HepG2 (cell line): ENCODE measurements at regions not wholly inside any gene's neighbourhood (a gene's known extent, or its start where the extent isn't known, plus 50 kb on each side); places are given as distances from the start of the nearest gene placed in this dataset.

ENCODE experiments used
- ATF7-NPFF ChIP-seq: sonication (generic); formaldehyde crosslinking; IDR thresholded peaks from 2 replicates; pipeline ENCODE4 v1.8.1; 2023; ENCODE audit warnings: mild to moderate bottlenecking, low read depth, missing genetic modification reagents, moderate library complexity
- ELF1 ChIP-seq: sonication (generic); formaldehyde crosslinking; IDR thresholded peaks from 2 replicates; pipeline ENCODE4 v1.4.0; 2020; ENCODE audit warnings: missing genetic modification reagents
- FOXK2 ChIP-seq: fragments of 450-650 bp; IDR thresholded peaks from 2 replicates; pipeline ENCODE4 v1.6.1; 2016
- KDM1A ChIP-seq: IDR thresholded peaks from 2 replicates; pipeline ENCODE4 v1.6.1; 2016; ENCODE audit warnings: missing compliant biosample characterization
- MIXL1 ChIP-seq: IDR thresholded peaks from 2 replicates; pipeline ENCODE4 v1.6.1; 2016
- SALL2 ChIP-seq: sonication (generic); formaldehyde crosslinking; IDR thresholded peaks from 2 replicates; pipeline ENCODE4 v1.8.1; 2023; ENCODE audit warnings: mild to moderate bottlenecking, missing genetic modification reagents, inconsistent platforms
- SETDB1 ChIP-seq: sonication (generic); formaldehyde crosslinking; IDR thresholded peaks from 2 replicates; pipeline ENCODE4 v1.5.1; 2020; ENCODE audit warnings: missing genetic modification reagents, mild to moderate bottlenecking, borderline replicate concordance
- SMARCE1 ChIP-seq: fragments of 450-650 bp; IDR thresholded peaks from 2 replicates; pipeline ENCODE4 v1.6.1; 2017; ENCODE audit warnings: borderline replicate concordance
- STAT5B ChIP-seq: sonication (generic); formaldehyde crosslinking; IDR thresholded peaks from 2 replicates; pipeline ENCODE4 v1.4.0; 2020; ENCODE audit warnings: missing genetic modification reagents
- TCF12 ChIP-seq, 2 experiments: fragments of 450-650 bp in 1 of 2; sonication (generic) in 1 of 2; formaldehyde crosslinking in 1 of 2; IDR thresholded peaks; 2 replicates each; pipeline versions ENCODE4 v1.6.1 to v1.8.0; 2017 to 2022; ENCODE audit warnings: antibody characterized with exemption in 1 of 2, mild to moderate bottlenecking in 1 of 2, missing genetic modification reagents in 1 of 2, moderate library complexity in 1 of 2
- ZFP36 ChIP-seq: fragments of 150-350 bp; IDR thresholded peaks from 2 replicates; pipeline ENCODE4 v1.6.1; 2018; ENCODE audit warnings: borderline replicate concordance, low read length, low read depth; ENCODE audit not compliant: partially characterized antibody
- ZNF782 ChIP-seq: sonication (generic); formaldehyde crosslinking; IDR thresholded peaks from 2 replicates; pipeline ENCODE4 v1.4.0; 2020; ENCODE audit warnings: missing genetic modification reagents, mild to moderate bottlenecking, borderline replicate concordance
- TF ChIP-seq, protein P1 (sequence below): sonication (generic); formaldehyde crosslinking; IDR thresholded peaks from 2 replicates; pipeline ENCODE4 v1.4.0; 2020; ENCODE audit warnings: missing genetic modification reagents, mild to moderate bottlenecking, borderline replicate concordance

DNA sequence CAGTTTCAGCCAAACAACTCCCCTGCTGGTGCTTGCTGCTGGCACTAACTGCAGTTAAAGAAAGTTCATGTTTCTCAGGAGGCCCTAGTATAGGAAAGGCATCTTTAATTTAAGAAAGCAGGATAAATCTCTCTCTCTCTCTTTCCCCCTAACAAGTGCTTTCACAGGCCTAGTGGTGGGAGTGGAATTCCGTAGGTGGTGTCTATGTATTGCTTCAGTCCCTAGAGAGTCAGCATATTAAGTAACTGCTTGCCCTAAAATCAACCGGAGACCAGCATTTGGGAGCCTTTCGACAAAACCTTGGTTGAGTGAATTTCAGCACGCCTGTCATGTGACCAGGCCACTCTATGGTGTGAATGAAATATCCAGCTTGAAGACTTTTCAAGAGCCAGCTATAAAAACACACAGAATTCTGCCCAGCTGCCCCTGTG is 169.2 kb upstream of the TGFBR2 start:
- TF ChIP-seq, protein P1, sequence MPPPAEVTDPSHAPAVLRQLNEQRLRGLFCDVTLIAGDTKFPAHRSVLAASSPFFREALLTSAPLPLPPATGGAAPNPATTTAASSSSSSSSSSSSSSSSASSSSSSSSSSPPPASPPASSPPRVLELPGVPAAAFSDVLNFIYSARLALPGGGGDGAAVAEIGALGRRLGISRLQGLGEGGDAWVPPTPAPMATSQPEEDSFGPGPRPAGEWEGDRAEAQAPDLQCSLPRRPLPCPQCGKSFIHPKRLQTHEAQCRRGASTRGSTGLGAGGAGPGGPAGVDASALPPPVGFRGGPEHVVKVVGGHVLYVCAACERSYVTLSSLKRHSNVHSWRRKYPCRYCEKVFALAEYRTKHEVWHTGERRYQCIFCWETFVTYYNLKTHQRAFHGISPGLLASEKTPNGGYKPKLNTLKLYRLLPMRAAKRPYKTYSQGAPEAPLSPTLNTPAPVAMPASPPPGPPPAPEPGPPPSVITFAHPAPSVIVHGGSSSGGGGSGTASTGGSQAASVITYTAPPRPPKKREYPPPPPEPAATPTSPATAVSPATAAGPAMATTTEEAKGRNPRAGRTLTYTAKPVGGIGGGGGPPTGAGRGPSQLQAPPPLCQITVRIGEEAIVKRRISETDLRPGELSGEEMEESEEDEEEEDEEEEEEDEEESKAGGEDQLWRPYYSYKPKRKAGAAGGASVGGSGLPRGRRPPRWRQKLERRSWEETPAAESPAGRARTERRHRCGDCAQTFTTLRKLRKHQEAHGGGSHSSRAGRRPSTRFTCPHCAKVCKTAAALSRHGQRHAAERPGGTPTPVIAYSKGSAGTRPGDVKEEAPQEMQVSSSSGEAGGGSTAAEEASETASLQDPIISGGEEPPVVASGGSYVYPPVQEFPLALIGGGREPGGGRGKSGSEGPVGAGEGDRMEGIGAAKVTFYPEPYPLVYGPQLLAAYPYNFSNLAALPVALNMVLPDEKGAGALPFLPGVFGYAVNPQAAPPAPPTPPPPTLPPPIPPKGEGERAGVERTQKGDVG (CRISPR knock-in tag) = no peak
- TF ChIP-seq KDM1A (no peak), ATF7-NPFF (CRISPR knock-in tag) (no peak), ZFP36 (no peak), ELF1 (no peak), MIXL1 (CRISPR knock-in tag) (no peak), FOXK2 (no peak), STAT5B (CRISPR knock-in tag) (no peak), TCF12 (IDR thresholded peaks at IDR 0.05) (no peak), TCF12 (CRISPR knock-in tag; IDR thresholded peaks at IDR 0.05) (no peak), SMARCE1 (no peak), ZNF782 (CRISPR knock-in tag) (no peak), SETDB1 (no peak), SALL2 (CRISPR knock-in tag) (no peak)
